ENCODE measurements at regions not wholly inside any gene's neighbourhood (a gene's known extent, or its start where the extent isn't known, plus 50 kb on each side); places are given as distances from the start of the nearest gene placed in this dataset.
"Not testable (repeated sequence)": the region's sequence is repeated elsewhere in the genome, so short reads cannot be mapped to it uniquely, and the experiment has no call there.

GRCh38 chr13:55893540-55893939 lies 1247.2 kb upstream of the PRR20A start:
- H3K4me1 Mint-ChIP-seq, result no peaks in the 10 kb centered on the region
- no peak for ATAC-seq
- peaks cover 17% of the 10 kb centered on the region for H3K9me3 Mint-ChIP-seq (ENCODE audit: low read depth)
- no peaks in the 10 kb centered on the region for H3K27me3 Mint-ChIP-seq
- intact Hi-C loops (cut with DNase I, micrococcal nuclease), result no loop called here
- POLR2A ChIA-PET, result no interaction called here
- H3K4me3 Mint-ChIP-seq, result no peak overlapping the region
- H3K27ac Mint-ChIP-seq, result no peak overlapping the region
- H3K36me3 Mint-ChIP-seq (ENCODE audit: low read depth), result no peaks in the 10 kb centered on the region
- DNase-seq, result no peak
- CTCF ChIA-PET, result no interaction called here

GRCh38 chr13:55937180-55937579 lies 1203.5 kb upstream of the PRR20A start:
- H3K4me1 Mint-ChIP-seq, result no peaks in the 10 kb centered on the region
- no peak overlapping the region for H3K27ac Mint-ChIP-seq
- DNase-seq (no peak), ATAC-seq (no peak)
- H3K27me3 Mint-ChIP-seq, result no peaks in the 10 kb centered on the region
- H3K36me3 Mint-ChIP-seq (ENCODE audit: low read depth), result no peaks in the 10 kb centered on the region
- CTCF ChIA-PET, result no interaction called here
- intact Hi-C loops (cut with DNase I, micrococcal nuclease), result no loop called here
- POLR2A ChIA-PET, result no interaction called here
- peaks cover 13% of the 10 kb centered on the region for H3K9me3 Mint-ChIP-seq (ENCODE audit: low read depth)
- no peak overlapping the region for H3K4me3 Mint-ChIP-seq

DNA sequence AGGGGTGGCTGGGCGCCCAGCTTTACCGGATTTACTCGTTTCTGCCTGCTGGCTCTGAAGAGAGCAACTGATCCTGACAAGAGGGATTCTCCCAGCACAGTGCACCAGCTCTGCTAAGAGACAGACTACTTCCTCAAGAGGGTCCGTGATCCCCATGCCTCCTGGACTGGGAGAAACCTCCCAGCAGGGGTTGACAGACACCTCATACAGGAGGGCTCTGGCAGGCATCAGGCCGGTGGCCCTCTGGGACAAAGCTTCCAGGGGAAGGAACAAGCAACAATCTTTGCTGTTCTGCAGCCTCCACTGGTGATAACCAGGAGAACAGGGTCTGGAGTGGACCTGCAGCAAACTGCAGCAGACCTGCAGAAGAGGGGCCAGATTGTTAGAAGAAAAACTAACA lies 1192.5 kb upstream of the PRR20A start:
- Mint-ChIP-seq H3K9me3 (ENCODE audit: low read depth) (peaks cover 15% of the 10 kb centered on the region), H3K4me3 (no peak overlapping the region), H3K27me3 (no peaks in the 10 kb centered on the region), H3K27ac (no peak overlapping the region), H3K4me1 (no peaks in the 10 kb centered on the region), H3K36me3 (ENCODE audit: low read depth) (no peaks in the 10 kb centered on the region)
- no peak for ATAC-seq
- ChIA-PET CTCF (interaction anchor here (0.7 kb wide), 1 partner anchor 761 kb away, joined by 3 read pairs; no protein-coding TSS in a partner anchor), POLR2A (no interaction called here)
- intact Hi-C loops (cut with DNase I, micrococcal nuclease), result no loop called here
- DNase-seq, result no peak

DNA sequence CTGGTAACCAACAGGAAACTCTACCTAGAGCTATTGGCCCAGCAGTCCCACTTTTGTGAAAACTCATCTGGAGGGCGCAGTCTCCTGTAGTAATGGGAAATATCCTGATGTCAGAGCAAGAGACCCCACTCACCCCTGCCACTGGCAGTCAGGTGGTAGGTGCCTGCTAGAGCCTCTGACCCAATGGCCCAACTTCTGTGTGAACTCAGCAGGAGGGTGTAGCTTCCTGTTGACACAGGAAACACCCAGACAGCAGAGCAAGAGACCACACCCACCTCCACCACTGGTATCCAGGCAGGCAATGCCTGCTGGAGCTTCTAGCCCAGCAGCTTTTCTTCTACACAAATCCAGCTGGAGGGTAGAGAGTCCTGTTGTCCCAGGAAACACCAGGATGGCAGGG lies 1176.8 kb upstream of the PRR20A start:
- CTCF ChIA-PET, result no interaction called here
- intact Hi-C loops (cut with DNase I, micrococcal nuclease), result no loop called here
- H3K9me3 Mint-ChIP-seq (ENCODE audit: low read depth), result peaks cover 19% of the 10 kb centered on the region

GRCh38 chr13:55967055-55967454 lies 1173.7 kb upstream of the PRR20A start:
- POLR2A ChIA-PET, result no interaction called here
- intact Hi-C loops (cut with DNase I, micrococcal nuclease), result no loop called here
- Mint-ChIP-seq H3K4me3 (no peak overlapping the region), H3K27ac (no peak overlapping the region), H3K27me3 (no peaks in the 10 kb centered on the region), H3K36me3 (ENCODE audit: low read depth) (no peaks in the 10 kb centered on the region), H3K9me3 (ENCODE audit: low read depth) (peaks cover 11% of the 10 kb centered on the region), H3K4me1 (no peaks in the 10 kb centered on the region)
- CTCF ChIA-PET, result interaction anchor here (0.7 kb wide), 1 partner anchor 51 kb away, joined by 3 read pairs; no protein-coding TSS in a partner anchor
- ATAC-seq (no peak), DNase-seq (no peak)

More for the DNA sequence above, 1176.8 kb upstream of the PRR20A start:
- Mint-ChIP-seq H3K36me3 (ENCODE audit: low read depth) (no peaks in the 10 kb centered on the region), H3K4me3 (no peak overlapping the region), H3K4me1 (no peaks in the 10 kb centered on the region), H3K27me3 (no peaks in the 10 kb centered on the region), H3K27ac (no peak overlapping the region)
- POLR2A ChIA-PET, result no interaction called here
- no peak for DNase-seq
- no peak for ATAC-seq

DNA sequence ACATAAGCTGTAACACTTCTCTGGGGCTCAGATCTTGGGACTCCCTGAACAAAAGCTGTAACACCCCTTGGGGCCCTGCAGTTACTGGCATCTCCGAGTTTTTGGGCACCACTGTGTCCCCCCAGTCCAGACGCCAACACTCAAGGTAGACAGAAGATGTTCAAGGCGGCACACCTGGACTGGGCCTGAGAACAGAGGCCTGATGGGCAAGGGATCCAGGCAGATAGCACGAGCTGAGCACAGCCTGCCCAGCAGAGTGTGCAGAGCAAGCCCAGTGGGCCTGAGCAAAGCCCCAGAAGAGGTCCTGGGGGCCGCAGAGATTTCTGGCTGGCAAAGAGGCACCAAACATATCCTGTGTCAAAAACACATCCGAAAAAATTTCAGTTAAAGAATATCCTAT lies 1163.3 kb upstream of the PRR20A start:
- no peaks in the 10 kb centered on the region for H3K36me3 Mint-ChIP-seq (ENCODE audit: low read depth)
- CTCF ChIA-PET, result no interaction called here
- DNase-seq (no peak), ATAC-seq (no peak)
- no peaks in the 10 kb centered on the region for H3K4me1 Mint-ChIP-seq
- no peak overlapping the region for H3K4me3 Mint-ChIP-seq
- no peaks in the 10 kb centered on the region for H3K27me3 Mint-ChIP-seq
- H3K27ac Mint-ChIP-seq, result no peak overlapping the region
- peaks cover 11% of the 10 kb centered on the region for H3K9me3 Mint-ChIP-seq (ENCODE audit: low read depth)
- POLR2A ChIA-PET, result no interaction called here
- intact Hi-C loops (cut with DNase I, micrococcal nuclease), result no loop called here

- Mint-ChIP-seq H3K4me3 (no peak overlapping the region), H3K9me3 (ENCODE audit: low read depth) (peaks cover 11% of the 10 kb centered on the region), H3K27me3 (no peaks in the 10 kb centered on the region), H3K27ac (no peak overlapping the region), H3K4me1 (no peaks in the 10 kb centered on the region), H3K36me3 (ENCODE audit: low read depth) (no peaks in the 10 kb centered on the region)
- intact Hi-C loops (cut with DNase I, micrococcal nuclease), result no loop called here
- CTCF ChIA-PET, result no interaction called here
- DNase-seq, result no peak
- ATAC-seq, result no peak
- POLR2A ChIA-PET, result no interaction called here
Observed at GRCh38 chr13:55981381-55981780, 1159.3 kb upstream of the PRR20A start.

DNA sequence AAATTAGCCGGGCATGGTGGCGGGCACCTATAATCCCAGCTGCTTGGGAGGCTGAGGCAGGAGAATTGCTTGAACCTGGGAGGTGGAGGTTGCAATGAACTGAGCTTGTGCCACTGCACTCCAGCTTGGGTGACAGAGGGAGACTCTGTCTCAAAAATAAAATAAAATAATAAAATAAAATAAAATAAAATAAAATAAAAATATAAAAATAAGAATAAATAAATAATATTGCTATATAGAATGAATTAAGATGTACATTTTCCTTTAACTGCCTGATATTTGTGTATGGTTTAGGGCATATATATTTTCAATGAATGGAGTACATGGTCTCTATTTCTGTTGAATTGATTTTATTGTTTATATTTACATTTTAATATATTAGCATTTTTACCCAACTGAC lies 1156.7 kb upstream of the PRR20A start:
- POLR2A ChIA-PET; H3K9me3 Mint-ChIP-seq (ENCODE audit: low read depth); CTCF ChIA-PET; H3K4me3 Mint-ChIP-seq; H3K27ac Mint-ChIP-seq; H3K27me3 Mint-ChIP-seq; H3K4me1 Mint-ChIP-seq; intact Hi-C loops (cut with DNase I, micrococcal nuclease); H3K36me3 Mint-ChIP-seq (ENCODE audit: low read depth); ATAC-seq; DNase-seq: not testable (repeated sequence)

GRCh38 chr13:55990631-55991030 lies 1150.1 kb upstream of the PRR20A start:
- Mint-ChIP-seq H3K4me3 (no peak overlapping the region), H3K9me3 (ENCODE audit: low read depth) (peaks cover 13% of the 10 kb centered on the region), H3K36me3 (ENCODE audit: low read depth) (no peaks in the 10 kb centered on the region), H3K27me3 (no peaks in the 10 kb centered on the region), H3K27ac (no peak overlapping the region), H3K4me1 (no peaks in the 10 kb centered on the region)
- ATAC-seq (no peak), DNase-seq (no peak)
- CTCF ChIA-PET, result no interaction called here
- POLR2A ChIA-PET, result no interaction called here
- intact Hi-C loops (cut with DNase I, micrococcal nuclease), result no loop called here

GRCh38 chr13:55991666-55992065 lies 1149.1 kb upstream of the PRR20A start:
- POLR2A ChIA-PET, result no interaction called here
- intact Hi-C loops (cut with DNase I, micrococcal nuclease), result no loop called here
- CTCF ChIA-PET, result no interaction called here
- H3K36me3 Mint-ChIP-seq (ENCODE audit: low read depth), result no peaks in the 10 kb centered on the region
- ATAC-seq, result no peak
- no peak for DNase-seq
- H3K27me3 Mint-ChIP-seq, result no peaks in the 10 kb centered on the region
- no peak overlapping the region for H3K27ac Mint-ChIP-seq
- H3K4me3 Mint-ChIP-seq, result no peak overlapping the region
- H3K9me3 Mint-ChIP-seq (ENCODE audit: low read depth), result peaks cover 10% of the 10 kb centered on the region
- H3K4me1 Mint-ChIP-seq, result no peaks in the 10 kb centered on the region

DNA sequence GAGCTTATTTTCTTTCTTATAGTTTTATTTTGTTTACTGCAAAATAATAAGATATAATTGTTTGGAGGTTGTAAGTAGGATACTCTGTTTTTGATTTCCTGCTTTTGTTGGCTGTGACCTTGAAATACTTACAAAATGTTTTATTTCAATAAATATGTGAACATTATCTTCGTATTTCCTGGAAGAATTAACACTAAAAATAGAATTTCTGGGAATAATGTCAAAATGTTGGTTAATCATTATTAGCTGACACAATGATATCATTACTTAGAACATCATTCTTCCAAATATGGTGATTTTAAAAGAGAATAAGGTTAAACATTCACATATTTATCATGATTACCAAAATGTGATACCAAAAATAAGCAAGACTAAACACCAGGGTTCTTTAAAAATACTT lies 1148.6 kb upstream of the PRR20A start:
- POLR2A ChIA-PET, result no interaction called here
- H3K4me3 Mint-ChIP-seq, result no peak overlapping the region
- no peak overlapping the region for H3K27ac Mint-ChIP-seq
- CTCF ChIA-PET, result no interaction called here
- no peaks in the 10 kb centered on the region for H3K27me3 Mint-ChIP-seq
- ATAC-seq (no peak), DNase-seq (no peak)
- no peaks in the 10 kb centered on the region for H3K36me3 Mint-ChIP-seq (ENCODE audit: low read depth)
- no peaks in the 10 kb centered on the region for H3K4me1 Mint-ChIP-seq
- intact Hi-C loops (cut with DNase I, micrococcal nuclease), result no loop called here
- H3K9me3 Mint-ChIP-seq (ENCODE audit: low read depth), result peaks cover 13% of the 10 kb centered on the region

GRCh38 chr13:55999709-56000108 lies 1141.0 kb upstream of the PRR20A start:
- no peaks in the 10 kb centered on the region for H3K36me3 Mint-ChIP-seq (ENCODE audit: low read depth)

DNA sequence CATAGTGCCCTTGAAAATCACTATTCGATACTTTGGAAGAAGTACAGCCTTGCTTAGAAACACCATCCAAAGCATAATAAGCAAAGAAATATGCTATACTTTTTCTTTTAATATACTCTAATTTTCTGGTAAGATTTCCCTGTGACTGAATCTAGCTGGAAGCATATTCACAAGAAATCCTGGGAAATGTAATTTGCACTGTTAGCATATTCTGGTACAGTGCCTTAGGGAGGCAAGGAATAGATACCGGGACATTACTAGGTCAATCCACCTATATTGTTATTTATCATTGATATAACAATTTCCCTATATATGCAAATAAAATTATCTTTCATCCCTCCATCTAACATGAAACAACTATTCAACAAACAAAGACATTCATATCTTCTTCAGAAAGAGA lies 1131.3 kb upstream of the PRR20A start:
- Mint-ChIP-seq H3K27me3 (no peaks in the 10 kb centered on the region), H3K4me1 (no peaks in the 10 kb centered on the region), H3K36me3 (ENCODE audit: low read depth) (no peaks in the 10 kb centered on the region), H3K4me3 (no peak overlapping the region), H3K9me3 (ENCODE audit: low read depth) (peaks cover 11% of the 10 kb centered on the region), H3K27ac (no peak overlapping the region)
- DNase-seq (no peak), ATAC-seq (no peak)
- intact Hi-C loops (cut with DNase I, micrococcal nuclease), result no loop called here
- ChIA-PET CTCF (no interaction called here), POLR2A (no interaction called here)

More at GRCh38 chr13:55999709-56000108, 1141.0 kb upstream of the PRR20A start:
- Mint-ChIP-seq H3K27ac (no peak overlapping the region), H3K27me3 (no peaks in the 10 kb centered on the region), H3K4me1 (no peaks in the 10 kb centered on the region), H3K9me3 (ENCODE audit: low read depth) (peaks cover 9% of the 10 kb centered on the region), H3K4me3 (no peak overlapping the region)
- intact Hi-C loops (cut with DNase I, micrococcal nuclease), result no loop called here
- ChIA-PET POLR2A (no interaction called here), CTCF (no interaction called here)
- ATAC-seq (no peak), DNase-seq (no peak)
